A673 (cell line): ENCODE measurements at regions not wholly inside any gene's neighbourhood (a gene's known extent, or its start where the extent isn't known, plus 50 kb on each side); places are given as distances from the start of the nearest gene placed in this dataset.

ENCODE experiments used
- BruUV-seq: library from RNA; stranded (reverse); fragments of 400-500 nt; replicated peaks from 2 replicates; lab custom pipeline; 2021; lab: Mats Ljungman, UMichigan
- CTCF ChIA-PET: fragments of 300-600 bp; sonication (Branson Sonifier 250); formaldehyde crosslinking; loops from one replicate; lab custom pipeline; 2022; ENCODE audit warnings: antibody characterized with exemption; lab: Charles Lee
- POLR2A ChIA-PET: fragments of 300-600 bp; sonication (Branson Sonifier 250); formaldehyde crosslinking; loops from one replicate; lab custom pipeline; 2022; ENCODE audit warnings: antibody characterized with exemption; ENCODE audit not compliant: low non-redundant PET; lab: Charles Lee
- DNase-seq: peaks from one replicate; pipeline ENCODE4 v3.0.0-alpha.2; 2015; ENCODE audit warnings: low spot score
- H3K27ac ChIP-seq: fragments of 200-600 bp; sonication (generic); 2 replicates; pipeline ENCODE4 v1.5.1; 2016; ENCODE audit warnings: mixed run types, low read depth, mild to moderate bottlenecking, mixed read lengths, antibody characterized with exemption, low read length; ENCODE audit not compliant: poor library complexity, severe bottlenecking
- H3K27me3 ChIP-seq: fragments of 200-600 bp; sonication (generic); replicated peaks from 2 replicates; pipeline ENCODE4 v1.6.1; 2017; ENCODE audit warnings: mixed run types, low read depth, mild to moderate bottlenecking, mixed read lengths, antibody characterized with exemption, low read length; ENCODE audit not compliant: insufficient read depth, poor library complexity
- H3K36me3 ChIP-seq: fragments of 200-600 bp; sonication (generic); 2 replicates; pipeline ENCODE4 v1.6.1; 2016; ENCODE audit warnings: mixed run types, mild to moderate bottlenecking, mixed read lengths, antibody characterized with exemption, low read length; ENCODE audit not compliant: insufficient read depth, poor library complexity, severe bottlenecking
- H3K4me1 ChIP-seq: fragments of 200-600 bp; sonication (generic); 2 replicates; pipeline ENCODE4 v1.6.1; 2017; ENCODE audit warnings: mixed run types, mild to moderate bottlenecking, mixed read lengths, antibody characterized with exemption, low read length; ENCODE audit not compliant: insufficient read depth, poor library complexity, severe bottlenecking
- H3K4me3 ChIP-seq: fragments of 200-600 bp; sonication (generic); 2 replicates; pipeline ENCODE4 v1.5.1; 2016; ENCODE audit warnings: low read depth, mixed run types, mild to moderate bottlenecking, mixed read lengths, low read length; ENCODE audit not compliant: poor library complexity, severe bottlenecking
- H3K9me3 ChIP-seq: fragments of 200-600 bp; sonication (generic); 2 replicates; pipeline ENCODE4 v1.6.1; 2016; ENCODE audit warnings: mixed run types, low read depth, mild to moderate bottlenecking, mixed read lengths, antibody characterized with exemption, low read length; ENCODE audit not compliant: poor library complexity, severe bottlenecking
- CTCF ChIP-seq: fragments of 300-800, 200-600 bp; sonication (generic); conservative IDR thresholded peaks from 2 replicates; pipeline ENCODE4 v1.5.1; 2017; ENCODE audit warnings: low read depth, mild to moderate bottlenecking, antibody characterized with exemption, low read length, moderate library complexity, mixed read lengths
- EZH2 ChIP-seq: fragments of 200-600 bp; sonication (generic); IDR thresholded peaks from 2 replicates; pipeline ENCODE4 v1.6.1; 2017; ENCODE audit warnings: borderline replicate concordance, low read depth, mild to moderate bottlenecking, mixed read lengths, antibody characterized with exemption, low read length; ENCODE audit not compliant: poor library complexity, severe bottlenecking
- intact Hi-C: fragments of 100-400 bp; cut with micrococcal nuclease; formaldehyde crosslinking; loops from one replicate; pipeline ENCODE4 v1.10.0; 2022; ENCODE audit not compliant: unreplicated experiment

- Histone ChIP-seq H3K36me3 (no peaks in the 10 kb centered on the region), H3K4me3 (no peak overlapping the region), H3K4me1 (no peaks in the 10 kb centered on the region), H3K27ac (no peak overlapping the region), H3K27me3 (no peaks in the 10 kb centered on the region), H3K9me3 (no peaks in the 10 kb centered on the region)
- no TSS peak for BruUV-seq
- intact Hi-C loops: no loop called here
- TF ChIP-seq CTCF: no peak
- TF ChIP-seq EZH2: no peak
- no peak for DNase-seq
- POLR2A ChIA-PET: interaction anchor here (0.7 kb wide), 1 partner anchor 18 kb away, joined by 4 read pairs; no protein-coding TSS in a partner anchor
- CTCF ChIA-PET: no interaction called here
These were observed 485.1 kb downstream of the FOXO1 start for GRCh38 chr13:40181203-40181845.

GRCh38 chr13:40182591-40182990 is 483.9 kb downstream of the FOXO1 start:
- intact Hi-C loops: no loop called here

GRCh38 chr13:40185414-40185813 is 481.0 kb downstream of the FOXO1 start:
- Histone ChIP-seq H3K27ac (no peak overlapping the region), H3K36me3 (no peaks in the 10 kb centered on the region), H3K27me3 (no peaks in the 10 kb centered on the region), H3K4me3 (no peak overlapping the region), H3K9me3 (no peaks in the 10 kb centered on the region), H3K4me1 (no peaks in the 10 kb centered on the region)
- ChIA-PET POLR2A (no interaction called here), CTCF (no interaction called here)
- no peak for DNase-seq
- TF ChIP-seq EZH2: no peak
- TF ChIP-seq CTCF: no peak
- BruUV-seq: no TSS peak
- intact Hi-C loops: no loop called here

More at GRCh38 chr13:40182591-40182990, 483.9 kb downstream of the FOXO1 start:
- TF ChIP-seq CTCF (no peak), EZH2 (no peak)
- BruUV-seq: no TSS peak
- ChIA-PET CTCF (no interaction called here), POLR2A (no interaction called here)
- no peak overlapping the region for H3K27ac ChIP-seq
- H3K4me3 ChIP-seq: no peak overlapping the region
- H3K4me1 ChIP-seq: no peaks in the 10 kb centered on the region
- no peaks in the 10 kb centered on the region for H3K27me3 ChIP-seq
- no peaks in the 10 kb centered on the region for H3K36me3 ChIP-seq
- H3K9me3 ChIP-seq: no peaks in the 10 kb centered on the region
- no peak for DNase-seq
